ENCODE measurements at regions not wholly inside any gene's neighbourhood (a gene's known extent, or its start where the extent isn't known, plus 50 kb on each side); places are given as distances from the start of the nearest gene placed in this dataset.

DNA sequence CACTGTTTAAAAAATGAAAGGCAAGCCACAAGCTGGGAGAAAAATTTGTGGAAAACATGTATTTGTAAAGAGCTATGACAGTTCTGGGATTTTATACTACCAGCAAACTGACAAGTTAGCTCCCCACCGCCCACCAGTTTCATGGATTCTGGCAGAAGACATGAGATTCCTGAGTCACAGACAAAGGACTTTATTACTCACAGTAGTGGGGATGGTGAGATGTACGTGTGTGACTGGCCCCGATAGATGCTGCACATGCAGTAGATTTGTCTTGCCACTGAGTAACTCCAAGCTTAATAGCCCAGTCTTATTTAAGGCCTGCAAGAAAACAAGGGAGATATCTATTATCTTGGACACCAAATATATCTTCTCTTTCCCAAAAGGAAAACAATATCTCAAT is 281.7 kb downstream of the AHR start:
- RAD21 ChIA-PET (ENCODE audit: low non-redundant PET in 1 of 2, low total read pairs in 2 of 2, uncharacterized antibody in 2 of 2, unreplicated experiment in 2 of 2), result no interaction called here
- DNase-seq (ENCODE audit: low read depth, low spot score) (no peak), ATAC-seq (no peak)
- intact Hi-C loops (cut with micrococcal nuclease), result no loop called here
- Histone ChIP-seq H3K4me3 (replicated peaks in 1 of 2; ENCODE audit: low read depth in 1 of 2, low read length in 2 of 2) (no peak overlapping the region), H2AFZ (ENCODE audit: low read depth, low read length, poor library complexity, severe bottlenecking) (no peak overlapping the region), H4K20me1 (ENCODE audit: insufficient read depth) (no peaks in the 10 kb centered on the region), H3K79me2 (ENCODE audit: insufficient read depth, low read length) (no peaks in the 10 kb centered on the region), H3K4me1 (ENCODE audit: control insufficient read depth in 1 of 2, insufficient read depth in 2 of 2, low read length in 2 of 2) (no peaks in the 10 kb centered on the region), H3K9me3 (ENCODE audit: control insufficient read depth in 1 of 2, insufficient read depth in 1 of 2, low read depth in 1 of 2, low read length in 2 of 2) (no peaks in the 10 kb centered on the region), H3K27me3 (ENCODE audit: insufficient read depth, low read length) (no peaks in the 10 kb centered on the region), H3K4me2 (ENCODE audit: low read length) (no peak overlapping the region), H3K9me2 (ENCODE audit: insufficient read depth) (no peaks in the 10 kb centered on the region), H3K36me3 (ENCODE audit: control insufficient read depth in 1 of 2, insufficient read depth in 2 of 2, low read length in 2 of 2) (no peaks in the 10 kb centered on the region), H3K27ac (ENCODE audit: low read depth, low read length) (no peak overlapping the region), H3K9ac (ENCODE audit: low read length) (no peak overlapping the region)
- no peak for TF ChIP-seq SRF (IDR thresholded peaks at IDR 0.05; ENCODE audit: low read depth)
- CTCF ChIA-PET, result no interaction called here
- POLR2A ChIA-PET, result no interaction called here
- no TSS peak for BruUV-seq (replicated peaks)

DNA sequence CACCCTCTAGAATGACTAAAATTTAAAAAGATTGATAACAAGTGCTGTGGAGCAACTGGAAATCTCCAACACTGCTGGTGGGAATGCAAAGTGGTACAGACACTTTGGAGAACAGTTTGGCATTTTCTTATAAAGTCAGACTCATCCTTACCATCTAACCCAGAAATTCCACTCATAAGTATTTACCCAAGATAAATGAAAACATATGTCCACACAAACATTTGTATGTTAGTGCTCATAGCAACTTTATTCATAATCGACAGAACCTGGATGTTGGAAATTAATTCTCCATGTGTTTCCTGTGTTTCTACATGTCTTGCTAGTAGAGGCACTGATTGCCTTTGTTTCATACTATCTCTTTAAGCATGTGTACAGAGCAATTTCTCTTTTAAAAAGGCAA is 282.4 kb downstream of the AHR start:
- H3K9me2 ChIP-seq (ENCODE audit: insufficient read depth), result no peaks in the 10 kb centered on the region
- no peak overlapping the region for H3K4me3 ChIP-seq (replicated peaks in 1 of 2; ENCODE audit: low read depth in 1 of 2, low read length in 2 of 2)
- ChIA-PET RAD21 (ENCODE audit: low non-redundant PET in 1 of 2, low total read pairs in 2 of 2, uncharacterized antibody in 2 of 2, unreplicated experiment in 2 of 2) (no interaction called here), POLR2A (no interaction called here), CTCF (no interaction called here)
- H3K9ac ChIP-seq (ENCODE audit: low read length), result no peak overlapping the region
- no peaks in the 10 kb centered on the region for H3K9me3 ChIP-seq (ENCODE audit: control insufficient read depth in 1 of 2, insufficient read depth in 1 of 2, low read depth in 1 of 2, low read length in 2 of 2)
- no TSS peak for BruUV-seq (replicated peaks)
- TF ChIP-seq POLR2A (IDR thresholded peaks at IDR 0.05; ENCODE audit: borderline replicate concordance, extremely low read depth, insufficient read depth, insufficient read length) (no peak), SP1 (IDR thresholded peaks at IDR 0.05; ENCODE audit: low read depth) (no peak), EZH2 (IDR thresholded peaks at IDR 0.05) (no peak), YY1 (IDR thresholded peaks at IDR 0.05; ENCODE audit: extremely low read depth, insufficient replicate concordance, low read depth, low read length) (no peak)
- TF ChIP-seq, protein P1, sequence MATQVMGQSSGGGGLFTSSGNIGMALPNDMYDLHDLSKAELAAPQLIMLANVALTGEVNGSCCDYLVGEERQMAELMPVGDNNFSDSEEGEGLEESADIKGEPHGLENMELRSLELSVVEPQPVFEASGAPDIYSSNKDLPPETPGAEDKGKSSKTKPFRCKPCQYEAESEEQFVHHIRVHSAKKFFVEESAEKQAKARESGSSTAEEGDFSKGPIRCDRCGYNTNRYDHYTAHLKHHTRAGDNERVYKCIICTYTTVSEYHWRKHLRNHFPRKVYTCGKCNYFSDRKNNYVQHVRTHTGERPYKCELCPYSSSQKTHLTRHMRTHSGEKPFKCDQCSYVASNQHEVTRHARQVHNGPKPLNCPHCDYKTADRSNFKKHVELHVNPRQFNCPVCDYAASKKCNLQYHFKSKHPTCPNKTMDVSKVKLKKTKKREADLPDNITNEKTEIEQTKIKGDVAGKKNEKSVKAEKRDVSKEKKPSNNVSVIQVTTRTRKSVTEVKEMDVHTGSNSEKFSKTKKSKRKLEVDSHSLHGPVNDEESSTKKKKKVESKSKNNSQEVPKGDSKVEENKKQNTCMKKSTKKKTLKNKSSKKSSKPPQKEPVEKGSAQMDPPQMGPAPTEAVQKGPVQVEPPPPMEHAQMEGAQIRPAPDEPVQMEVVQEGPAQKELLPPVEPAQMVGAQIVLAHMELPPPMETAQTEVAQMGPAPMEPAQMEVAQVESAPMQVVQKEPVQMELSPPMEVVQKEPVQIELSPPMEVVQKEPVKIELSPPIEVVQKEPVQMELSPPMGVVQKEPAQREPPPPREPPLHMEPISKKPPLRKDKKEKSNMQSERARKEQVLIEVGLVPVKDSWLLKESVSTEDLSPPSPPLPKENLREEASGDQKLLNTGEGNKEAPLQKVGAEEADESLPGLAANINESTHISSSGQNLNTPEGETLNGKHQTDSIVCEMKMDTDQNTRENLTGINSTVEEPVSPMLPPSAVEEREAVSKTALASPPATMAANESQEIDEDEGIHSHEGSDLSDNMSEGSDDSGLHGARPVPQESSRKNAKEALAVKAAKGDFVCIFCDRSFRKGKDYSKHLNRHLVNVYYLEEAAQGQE (IDR thresholded peaks at IDR 0.05; ENCODE audit: low read depth), result no peak
- H3K4me1 ChIP-seq (ENCODE audit: control insufficient read depth in 1 of 2, insufficient read depth in 2 of 2, low read length in 2 of 2), result no peaks in the 10 kb centered on the region
- intact Hi-C loops (cut with micrococcal nuclease), result no loop called here
- H2AFZ ChIP-seq (ENCODE audit: low read depth, low read length, poor library complexity, severe bottlenecking), result no peak overlapping the region
- H3K36me3 ChIP-seq (ENCODE audit: control insufficient read depth in 1 of 2, insufficient read depth in 2 of 2, low read length in 2 of 2), result no peaks in the 10 kb centered on the region
- DNase-seq (ENCODE audit: low read depth, low spot score), result no peak
- H3K4me2 ChIP-seq (ENCODE audit: low read length), result no peak overlapping the region
- no peaks in the 10 kb centered on the region for H3K79me2 ChIP-seq (ENCODE audit: insufficient read depth, low read length)
- H3K27me3 ChIP-seq (ENCODE audit: insufficient read depth, low read length), result no peaks in the 10 kb centered on the region
- no peaks in the 10 kb centered on the region for H4K20me1 ChIP-seq (ENCODE audit: insufficient read depth)
- no peak overlapping the region for H3K27ac ChIP-seq (ENCODE audit: low read depth, low read length)
- ATAC-seq, result no peak
